Ovary (tissue), 7 donors: ENCODE measurements at regions not wholly inside any gene's neighbourhood (a gene's known extent, or its start where the extent isn't known, plus 50 kb on each side); places are given as distances from the start of the nearest gene placed in this dataset.

Source experiments
- DNase-seq, 5 donors: peaks; one replicate each; pipeline ENCODE4 v3.0.0-alpha.2; 2019 to 2020
- H3K27ac ChIP-seq, 2 donors: fragments of 200-600 bp; one replicate each; pipeline versions ENCODE4 v1.5.1 to v1.8.0; 2019 to 2022
- H3K27me3 ChIP-seq: fragments of 200-600 bp; one replicate; pipeline ENCODE4 v1.8.0; 2022
- H3K36me3 ChIP-seq: fragments of 200-600 bp; sonication (generic); one replicate; pipeline ENCODE4 v1.5.1; 2019
- H3K4me1 ChIP-seq: one replicate; pipeline ENCODE4 v1.8.1; 2013; ENCODE audit warnings: mild to moderate bottlenecking, moderate library complexity; ENCODE audit not compliant: insufficient read depth
- H3K4me3 ChIP-seq: fragments of 200-600 bp; sonication (generic); one replicate; pipeline ENCODE4 v1.5.1; 2017
- H3K9me3 ChIP-seq, 2 donors: fragments of 200-600 bp in 1 of 2; sonication (generic) in 1 of 2; one replicate each; pipeline versions ENCODE4 v1.5.1 to v1.8.1; 2013 to 2019; ENCODE audit warnings: mild to moderate bottlenecking in 1 of 2, moderate library complexity in 1 of 2
- CTCF ChIP-seq, 3 donors: fragments of 450-650 bp in 2 of 3; fragments of 200-600 bp in 1 of 3; IDR thresholded peaks; one replicate each; pipeline versions ENCODE4 v1.5.1 to v1.8.0; 2016 to 2022; ENCODE audit warnings: antibody characterized with exemption in 3 of 3, mild to moderate bottlenecking in 1 of 3
- EP300 ChIP-seq: sonication (generic); formaldehyde crosslinking; IDR thresholded peaks from one replicate; pipeline ENCODE4 v1.6.1; 2017; ENCODE audit warnings: antibody characterized with exemption
- POLR2A ChIP-seq: fragments of 450-650 bp; IDR thresholded peaks from one replicate; pipeline ENCODE4 v1.6.1; 2017; ENCODE audit warnings: antibody characterized with exemption, mild to moderate bottlenecking, moderate library complexity
- WGBS, 3 donors: extraction: QIAGEN DNeasy Blood & Tissue Kit in 1 of 3; methylation state at CpG; one replicate each; pipeline versions ENCODE4 v1.1.5 to v1.1.7; 2013 to 2017; 5-methylcytosine and 5-hydroxymethylcytosine counted together
- intact Hi-C, 4 donors: fragments of 100-400 bp; cut with DNase I; formaldehyde crosslinking; loops; one replicate each; pipeline versions ENCODE4 v1.11.0 to v1.15.1; 2022 to 2023
- donor health status: DM: no; HTN: no; CAD: no; lungs with moderate emphysema.
- donor health status: DM: no; HTN: no; CAD: no.
- donor health status: Bipolar disorder and iron deficiency.
- donor health status: DM: no; HTN: no; CAD: no.
- donor health status: DM: yes; HTN: yes; CAD: no.

GRCh38 chr14:106199097-106199496 lies 672.7 kb downstream of the TMEM121 start:
- no peaks in the 10 kb centered on the region for H3K36me3 ChIP-seq

GRCh38 chr14:106200541-106201315 lies 674.3 kb downstream of the TMEM121 start:
- WGBS, 3 donors, result 84 to 91% (median 90%) methylated on average over 25 of the region's 25 CpGs
- intact Hi-C loops, result no loop called here
- H3K27me3 ChIP-seq, result no peaks in the 10 kb centered on the region

More at GRCh38 chr14:106199097-106199496, 672.7 kb downstream of the TMEM121 start:
- Histone ChIP-seq H3K4me1 (no peaks in the 10 kb centered on the region), H3K27ac (no peak overlapping the region), H3K27me3 (no peaks in the 10 kb centered on the region), H3K4me3 (no peak overlapping the region), H3K9me3 (no peaks in the 10 kb centered on the region)
- intact Hi-C loops, result no loop called here
- 74 to 87% (median 74%) methylated on average over 12 of the region's 12 CpGs for WGBS, 3 donors
- TF ChIP-seq CTCF (IDR thresholded peaks at IDR 0.05), result no peak
- no peak for TF ChIP-seq EP300
- TF ChIP-seq POLR2A, result no peak
- DNase-seq, result no peak

GRCh38 chr14:106201376-106201775 lies 675.0 kb downstream of the TMEM121 start:
- WGBS, 3 donors, result 45 to 62% (median 49%) methylated on average over 2 of the region's 2 CpGs
- no peaks in the 10 kb centered on the region for H3K27me3 ChIP-seq

More at GRCh38 chr14:106200541-106201315, 674.3 kb downstream of the TMEM121 start:
- H3K4me3 ChIP-seq, result no peak overlapping the region
- no peaks in the 10 kb centered on the region for H3K9me3 ChIP-seq
- H3K36me3 ChIP-seq, result no peaks in the 10 kb centered on the region
- TF ChIP-seq EP300 (no peak), POLR2A (no peak), CTCF (IDR thresholded peaks at IDR 0.05) (no peak)
- no peak for DNase-seq
- no peak overlapping the region for H3K27ac ChIP-seq
- no peaks in the 10 kb centered on the region for H3K4me1 ChIP-seq

GRCh38 chr14:106203438-106203837 lies 677.1 kb downstream of the TMEM121 start:
- Histone ChIP-seq H3K27me3 (no peaks in the 10 kb centered on the region), H3K36me3 (no peaks in the 10 kb centered on the region), H3K4me1 (no peaks in the 10 kb centered on the region), H3K27ac (no peak overlapping the region), H3K4me3 (no peak overlapping the region), H3K9me3 (no peaks in the 10 kb centered on the region)
- intact Hi-C loops, result no loop called here
- no peak for DNase-seq
- TF ChIP-seq CTCF (IDR thresholded peaks at IDR 0.05) (no peak), POLR2A (no peak), EP300 (no peak)
- WGBS, 3 donors, result 67 to 74% (median 69%) methylated on average over 9 of the region's 9 CpGs

More at GRCh38 chr14:106201376-106201775, 675.0 kb downstream of the TMEM121 start:
- H3K9me3 ChIP-seq, result no peaks in the 10 kb centered on the region
- no peak for DNase-seq
- intact Hi-C loops, result no loop called here
- H3K27ac ChIP-seq, result no peak overlapping the region
- H3K36me3 ChIP-seq, result no peaks in the 10 kb centered on the region
- TF ChIP-seq CTCF (IDR thresholded peaks at IDR 0.05) (no peak), EP300 (no peak), POLR2A (no peak)
- no peaks in the 10 kb centered on the region for H3K4me1 ChIP-seq
- no peak overlapping the region for H3K4me3 ChIP-seq
